ENCODE measurements at regions not wholly inside any gene's neighbourhood (a gene's known extent, or its start where the extent isn't known, plus 50 kb on each side); places are given as distances from the start of the nearest gene placed in this dataset.

- Mint-ChIP-seq H3K9me3 (no peaks in the 10 kb centered on the region), H3K27me3 (ENCODE audit: insufficient read depth, low read depth, poor library complexity) (peaks cover 29% of the 10 kb centered on the region), H3K4me1 (peaks cover 37% of the 10 kb centered on the region), H3K27ac (no peak overlapping the region), H3K4me3 (peak overlapping the region; percentile 53), H3K36me3 (ENCODE audit: low read depth) (no peaks in the 10 kb centered on the region)
- H3K79me2 ChIP-seq (replicated peaks; ENCODE audit: insufficient read depth) = no peaks in the 10 kb centered on the region
- H3K4me1 ChIP-seq (ENCODE audit: insufficient read depth) = peaks cover 43% of the 10 kb centered on the region
- peak; percentile 53 for DNase-seq (ENCODE audit: low spot score)
- peak overlapping the region; percentile 43 for H3K4me3 ChIP-seq
- H3K27me3 ChIP-seq (ENCODE audit: insufficient read depth) = peaks cover 46% of the 10 kb centered on the region
- ATAC-seq = peak; percentile 38
- peak overlapping the region; percentile 72 for H3K4me2 ChIP-seq
- no peaks in the 10 kb centered on the region for H3K36me3 ChIP-seq (ENCODE audit: insufficient read depth)
- H2AFZ ChIP-seq = no peak overlapping the region
- no peaks in the 10 kb centered on the region for H4K20me1 ChIP-seq (replicated peaks; ENCODE audit: insufficient read depth)
- H3K27ac ChIP-seq (ENCODE audit: low read depth) = no peak overlapping the region
- TF ChIP-seq JUNB (IDR thresholded peaks at IDR 0.05; ENCODE audit: unreplicated experiment) = no peak
- no peak for TF ChIP-seq CTCF (conservative IDR thresholded peaks at IDR 0.05; ENCODE audit: low read depth in 2 of 2)
- TF ChIP-seq ZNF114 (CRISPR knock-in tag; IDR thresholded peaks at IDR 0.05) = no peak
- peak; percentile 18; the same call in 1 of the 2 replicates for TF ChIP-seq NANOG (IDR thresholded peaks at IDR 0.05; ENCODE audit: borderline replicate concordance)
- TF ChIP-seq CREB1 (CRISPR knock-in tag; IDR thresholded peaks at IDR 0.05; ENCODE audit: low read depth) = no peak
- TF ChIP-seq EZH2phosphoT487 (IDR thresholded peaks at IDR 0.05; ENCODE audit: unreplicated experiment) = no peak
- TF ChIP-seq EZH2 (IDR thresholded peaks at IDR 0.05; ENCODE audit: low read depth, unreplicated experiment) = no peak
- peaks cover 6% of the 10 kb centered on the region; the same call in 1 of the 2 replicates for H3F3A ChIP-seq (replicated peaks; ENCODE audit: low read depth)
- H3K9me2 ChIP-seq (ENCODE audit: insufficient read depth) = no peaks in the 10 kb centered on the region
These were observed 100.7 kb upstream of the FNDC3A start for GRCh38 chr13:48875047-48875446.

- ATAC-seq (peak; percentile 80), DNase-seq (ENCODE audit: low spot score) (peak; percentile 81)
- H3K4me3 ChIP-seq = peak overlapping the region; percentile 43; the same call in 1 of the 2 replicates
- H3K4me2 ChIP-seq = peak overlapping the region; percentile 72
- H3F3A ChIP-seq (replicated peaks; ENCODE audit: low read depth) = peaks cover 6% of the 10 kb centered on the region; the same call in 1 of the 2 replicates
- peak overlapping the region; percentile 53 for H3K4me3 Mint-ChIP-seq
- H4K20me1 ChIP-seq (replicated peaks; ENCODE audit: insufficient read depth) = no peaks in the 10 kb centered on the region
- H3K4me1 Mint-ChIP-seq = peaks cover 37% of the 10 kb centered on the region
- H2AFZ ChIP-seq = no peak overlapping the region
- no peaks in the 10 kb centered on the region for H3K9me3 Mint-ChIP-seq
- H3K36me3 ChIP-seq (ENCODE audit: insufficient read depth) = no peaks in the 10 kb centered on the region
- no peak overlapping the region for H3K27ac ChIP-seq (ENCODE audit: low read depth)
- H3K27me3 ChIP-seq (ENCODE audit: insufficient read depth) = peaks cover 58% of the 10 kb centered on the region
- TF ChIP-seq NANOG (IDR thresholded peaks at IDR 0.05; ENCODE audit: borderline replicate concordance) (peak; percentile 75), ZNF114 (CRISPR knock-in tag; IDR thresholded peaks at IDR 0.05) (no peak), POLR2AphosphoS5 (IDR thresholded peaks at IDR 0.05; ENCODE audit: low read depth) (peak; percentile 62), ETS1 (IDR thresholded peaks at IDR 0.05) (no peak)
- H3K4me1 ChIP-seq (ENCODE audit: insufficient read depth) = peaks cover 43% of the 10 kb centered on the region
- peaks cover 29% of the 10 kb centered on the region for H3K27me3 Mint-ChIP-seq (ENCODE audit: insufficient read depth, low read depth, poor library complexity)
- no peaks in the 10 kb centered on the region for H3K36me3 Mint-ChIP-seq (ENCODE audit: low read depth)
- H3K27ac Mint-ChIP-seq = no peak overlapping the region
- no peaks in the 10 kb centered on the region for H3K9me2 ChIP-seq (ENCODE audit: insufficient read depth)
- H3K79me2 ChIP-seq (replicated peaks; ENCODE audit: insufficient read depth) = no peaks in the 10 kb centered on the region
These were observed 99.4 kb upstream of the FNDC3A start for GRCh38 chr13:48876289-48876688.
